Activated T-helper 17 cell treated with anti-CD3 and anti-CD28 coated beads, Interleukin-2, amount 50 U/mL, for 72 hours (primary cell): ENCODE measurements at regions not wholly inside any gene's neighbourhood (a gene's known extent, or its start where the extent isn't known, plus 50 kb on each side); places are given as distances from the start of the nearest gene placed in this dataset.
"Not testable (repeated sequence)": the region's sequence is repeated elsewhere in the genome, so short reads cannot be mapped to it uniquely, and the experiment has no call there.

Experiments
- ATAC-seq: fragments of 150-1000 bp; cut with Tn5 transposase; replicated peaks from 2 replicates; pipeline ENCODE4 v1.10.0; 2021; ENCODE audit warnings: mild to moderate bottlenecking, moderate library complexity
- H3K27ac Mint-ChIP-seq: one replicate; pipeline ENCODE4 v1.8.0; 2022; ENCODE audit warnings: mixed read lengths
- H3K27me3 Mint-ChIP-seq: one replicate; pipeline ENCODE4 v1.8.0; 2022; ENCODE audit warnings: mixed read lengths
- H3K36me3 Mint-ChIP-seq: one replicate; pipeline ENCODE4 v1.8.0; 2022; ENCODE audit warnings: low read depth, mild to moderate bottlenecking, mixed read lengths
- H3K4me1 Mint-ChIP-seq: one replicate; pipeline ENCODE4 v1.8.0; 2022; ENCODE audit warnings: mixed read lengths
- H3K4me3 Mint-ChIP-seq: one replicate; pipeline ENCODE4 v1.8.0; 2022; ENCODE audit warnings: mild to moderate bottlenecking, mixed read lengths
- H3K9me3 Mint-ChIP-seq: one replicate; pipeline ENCODE4 v1.8.0; 2022; ENCODE audit warnings: mixed read lengths

GRCh38 chr3:145248928-145249327 lies 912.1 kb downstream of the PLOD2 start:
- Mint-ChIP-seq H3K4me1 (no peaks in the 10 kb centered on the region), H3K27ac (no peak overlapping the region), H3K4me3 (no peak overlapping the region), H3K36me3 (no peaks in the 10 kb centered on the region), H3K27me3 (no peaks in the 10 kb centered on the region), H3K9me3 (peaks cover 18% of the 10 kb centered on the region)
- no peak for ATAC-seq

DNA sequence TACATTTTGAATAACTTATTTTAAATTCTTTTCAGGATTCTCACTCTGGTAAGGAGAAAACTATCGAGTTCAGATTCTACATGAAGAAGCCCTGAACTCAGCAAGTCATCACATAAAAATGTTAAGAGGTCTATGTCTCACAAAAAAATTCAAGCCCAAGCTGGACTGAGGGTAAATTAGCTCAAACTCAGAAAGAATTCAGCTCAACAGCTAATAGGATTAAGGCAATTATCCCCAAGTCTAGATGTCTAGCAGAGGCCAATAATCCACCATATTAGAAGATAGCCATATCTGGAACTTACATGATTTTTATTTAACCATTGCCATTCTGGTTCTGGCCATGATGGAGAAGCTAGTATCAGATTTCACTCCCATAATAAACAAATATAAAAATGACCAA lies 909.7 kb downstream of the PLOD2 start:
- Mint-ChIP-seq H3K36me3 (no peaks in the 10 kb centered on the region), H3K27ac (no peak overlapping the region), H3K4me3 (no peak overlapping the region), H3K4me1 (no peaks in the 10 kb centered on the region), H3K9me3 (peaks cover 18% of the 10 kb centered on the region), H3K27me3 (no peaks in the 10 kb centered on the region)
- ATAC-seq = no peak

- not testable (repeated sequence) for ATAC-seq, H3K4me1 Mint-ChIP-seq, H3K27me3 Mint-ChIP-seq, H3K36me3 Mint-ChIP-seq, H3K27ac Mint-ChIP-seq, H3K4me3 Mint-ChIP-seq, H3K9me3 Mint-ChIP-seq
Observed at GRCh38 chr3:145257967-145258366, 903.0 kb downstream of the PLOD2 start.

DNA sequence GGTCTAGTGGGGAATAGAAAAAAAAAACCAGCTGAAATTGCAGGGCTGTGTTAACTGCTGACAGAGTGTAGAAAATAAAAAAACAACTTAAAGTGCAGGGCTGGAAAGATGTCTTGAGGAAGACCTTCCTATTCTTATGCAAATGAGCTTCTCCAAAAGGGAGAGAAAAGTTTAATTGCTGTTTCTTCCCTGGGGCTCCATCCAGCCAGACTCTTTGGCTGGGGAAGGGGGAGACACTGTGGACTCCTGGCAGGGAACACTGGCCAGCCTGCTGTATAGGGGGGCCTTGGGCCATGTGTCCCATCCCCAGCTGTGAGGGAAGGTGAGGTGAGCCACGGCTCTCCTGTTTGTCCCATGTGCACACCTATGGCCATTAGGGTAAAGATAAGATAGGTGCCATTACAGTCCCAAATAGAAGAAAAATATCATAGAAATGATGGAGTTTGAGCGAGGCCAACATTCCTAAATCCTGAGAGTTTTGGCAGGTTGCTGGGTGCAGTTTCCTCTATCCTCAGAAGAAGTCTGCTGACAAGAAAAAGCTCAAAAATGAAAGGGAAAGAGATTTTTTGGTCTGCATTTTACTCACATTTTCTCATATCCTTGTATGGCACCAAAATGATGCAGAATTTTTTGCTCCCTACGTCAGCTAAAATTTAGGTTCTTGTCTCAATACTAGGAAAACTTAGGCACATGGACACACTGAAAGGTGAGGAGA lies 901.7 kb downstream of the PLOD2 start:
- H3K27ac Mint-ChIP-seq = no peak overlapping the region
- H3K4me1 Mint-ChIP-seq = no peaks in the 10 kb centered on the region
- no peaks in the 10 kb centered on the region for H3K9me3 Mint-ChIP-seq
- no peak overlapping the region for H3K4me3 Mint-ChIP-seq
- no peak for ATAC-seq
- H3K36me3 Mint-ChIP-seq = no peaks in the 10 kb centered on the region
- no peaks in the 10 kb centered on the region for H3K27me3 Mint-ChIP-seq

DNA sequence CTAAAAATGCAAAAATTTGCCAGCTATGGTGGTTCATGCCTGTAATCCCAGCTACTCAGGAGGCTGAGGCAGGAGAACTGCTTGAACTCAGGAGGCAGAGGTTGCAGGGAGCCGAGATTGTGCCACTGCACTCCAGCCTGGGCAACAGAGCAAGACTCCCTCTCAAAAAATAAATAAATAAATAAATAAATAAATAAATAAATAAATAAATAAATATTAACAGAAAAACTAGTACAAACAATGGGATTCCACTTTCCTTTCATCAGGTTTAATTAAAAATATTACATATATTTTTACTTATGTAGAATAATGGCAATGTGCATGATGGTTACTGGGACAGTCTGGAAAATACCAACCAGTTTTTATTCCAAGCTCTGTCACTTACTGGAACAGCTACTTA lies 897.5 kb downstream of the PLOD2 start:
- not testable (repeated sequence) for H3K9me3 Mint-ChIP-seq, H3K4me3 Mint-ChIP-seq, H3K27me3 Mint-ChIP-seq, H3K4me1 Mint-ChIP-seq, H3K27ac Mint-ChIP-seq, ATAC-seq, H3K36me3 Mint-ChIP-seq

DNA sequence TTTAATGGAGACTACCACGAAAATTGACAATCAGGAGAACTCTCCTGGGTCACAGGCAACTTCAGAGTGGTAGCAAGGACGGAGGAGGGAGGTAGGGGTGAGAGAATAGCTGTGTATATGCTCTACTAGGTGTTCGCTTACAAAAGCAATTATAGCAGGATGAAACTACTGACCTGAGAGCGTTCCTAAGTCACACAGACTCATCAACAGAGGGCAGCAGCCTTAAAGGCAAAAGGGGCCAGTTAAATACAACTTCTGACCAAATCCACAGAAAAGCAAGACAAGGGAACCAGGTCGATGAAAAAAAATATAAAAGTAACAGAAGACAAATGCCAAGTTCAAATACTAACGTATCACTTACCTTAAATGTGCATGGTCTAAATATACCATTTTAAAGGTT lies 894.6 kb downstream of the PLOD2 start:
- Mint-ChIP-seq H3K27me3 (no peaks in the 10 kb centered on the region), H3K4me1 (no peaks in the 10 kb centered on the region), H3K36me3 (no peaks in the 10 kb centered on the region), H3K4me3 (no peak overlapping the region), H3K27ac (no peak overlapping the region), H3K9me3 (peaks cover 4% of the 10 kb centered on the region)
- ATAC-seq = no peak

DNA sequence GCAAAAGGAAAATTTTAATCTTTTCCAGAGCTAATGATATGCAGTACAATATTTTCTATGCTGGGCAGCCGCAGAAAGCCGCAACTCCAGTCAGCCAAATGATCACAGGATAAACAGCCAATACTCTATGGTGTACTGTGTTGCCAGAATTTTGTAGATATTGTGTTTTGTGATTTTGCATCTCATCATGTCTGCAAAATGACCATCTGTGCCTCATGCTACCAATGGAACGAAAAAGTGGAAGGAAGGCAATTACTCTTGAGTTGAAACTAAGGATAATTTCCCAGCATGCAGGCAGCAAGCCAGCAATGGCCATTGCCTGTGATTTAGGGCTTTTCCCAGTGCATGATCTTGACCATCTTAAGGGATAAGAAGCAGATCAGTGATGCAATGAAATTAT lies 891.9 kb downstream of the PLOD2 start:
- H3K4me3 Mint-ChIP-seq = no peak overlapping the region
- no peaks in the 10 kb centered on the region for H3K36me3 Mint-ChIP-seq
- H3K27me3 Mint-ChIP-seq = no peaks in the 10 kb centered on the region
- no peak overlapping the region for H3K27ac Mint-ChIP-seq
- H3K9me3 Mint-ChIP-seq = peaks cover 9% of the 10 kb centered on the region
- H3K4me1 Mint-ChIP-seq = no peaks in the 10 kb centered on the region
- no peak for ATAC-seq

DNA sequence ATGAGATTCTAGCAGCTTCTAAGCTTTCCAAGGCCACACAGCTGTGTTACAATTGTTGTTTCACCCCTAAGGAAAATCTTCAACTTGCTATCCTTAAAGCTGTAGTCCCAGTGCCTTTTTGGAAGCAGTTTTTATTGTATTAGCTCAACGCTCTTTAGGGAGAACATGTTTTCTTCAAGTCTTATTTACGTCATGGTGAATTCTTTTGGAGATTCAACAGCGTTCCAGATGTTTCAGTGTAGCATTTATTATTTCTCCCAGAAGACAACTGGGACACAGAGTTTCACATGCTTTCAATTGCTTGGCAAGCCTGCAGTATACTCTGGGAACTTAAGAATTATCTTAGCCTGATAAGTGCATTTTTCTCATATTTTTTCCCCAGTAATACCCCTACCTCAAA lies 888.3 kb downstream of the PLOD2 start:
- no peak overlapping the region for H3K27ac Mint-ChIP-seq
- no peak overlapping the region for H3K4me3 Mint-ChIP-seq
- peaks cover 17% of the 10 kb centered on the region for H3K9me3 Mint-ChIP-seq
- H3K36me3 Mint-ChIP-seq = no peaks in the 10 kb centered on the region
- no peaks in the 10 kb centered on the region for H3K4me1 Mint-ChIP-seq
- no peak for ATAC-seq
- no peaks in the 10 kb centered on the region for H3K27me3 Mint-ChIP-seq

GRCh38 chr3:145282505-145282904 lies 878.5 kb downstream of the PLOD2 start:
- no peak overlapping the region for H3K4me3 Mint-ChIP-seq
- H3K27me3 Mint-ChIP-seq = no peaks in the 10 kb centered on the region
- H3K9me3 Mint-ChIP-seq = peaks cover 4% of the 10 kb centered on the region
- ATAC-seq = no peak
- no peaks in the 10 kb centered on the region for H3K36me3 Mint-ChIP-seq
- H3K4me1 Mint-ChIP-seq = no peaks in the 10 kb centered on the region
- no peak overlapping the region for H3K27ac Mint-ChIP-seq

DNA sequence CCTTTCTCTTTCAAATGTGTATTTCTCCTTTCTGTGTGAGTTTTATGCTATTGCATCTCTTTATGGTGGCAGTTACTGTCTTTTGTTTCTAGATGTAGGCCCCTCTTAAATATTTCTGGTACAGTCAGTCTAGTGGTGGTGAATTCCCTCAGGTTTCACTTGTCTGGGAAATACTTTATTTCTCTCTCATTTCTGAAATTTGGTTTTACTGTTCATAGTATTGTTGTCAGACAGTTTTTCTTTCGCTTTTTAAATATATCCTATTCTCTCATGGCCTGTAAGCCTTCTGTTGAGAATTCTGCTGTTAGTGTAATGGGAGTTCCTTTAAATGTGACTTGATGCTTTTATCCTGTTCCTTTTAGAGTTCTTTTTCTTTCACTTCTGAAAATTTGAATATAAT lies 874.0 kb downstream of the PLOD2 start:
- H3K36me3 Mint-ChIP-seq = no peaks in the 10 kb centered on the region
- H3K27me3 Mint-ChIP-seq = no peaks in the 10 kb centered on the region
- ATAC-seq = no peak

DNA sequence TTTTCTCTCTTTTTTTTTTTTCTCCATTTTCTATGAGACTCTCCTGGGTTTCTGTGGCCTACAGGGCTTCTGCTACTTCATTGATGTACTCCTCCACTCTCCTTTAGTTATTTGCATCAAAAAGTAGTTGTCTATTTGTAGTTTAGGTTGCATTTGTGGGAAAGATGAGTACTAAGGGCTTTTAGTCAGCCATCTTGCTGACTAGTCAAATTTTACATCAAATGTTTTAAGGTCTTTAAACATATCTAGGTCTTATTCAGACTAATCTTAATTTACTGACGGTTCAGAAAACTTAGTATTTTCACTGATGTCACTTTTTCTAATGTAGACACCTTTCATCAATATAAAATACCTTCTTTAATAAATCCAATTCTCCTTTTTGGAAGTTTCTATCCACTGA lies 871.0 kb downstream of the PLOD2 start:
- H3K4me3 Mint-ChIP-seq = no peak overlapping the region

More for the DNA sequence above, 874.0 kb downstream of the PLOD2 start:
- H3K4me3 Mint-ChIP-seq = no peak overlapping the region
- no peak overlapping the region for H3K27ac Mint-ChIP-seq
- peaks cover 11% of the 10 kb centered on the region for H3K9me3 Mint-ChIP-seq
- H3K4me1 Mint-ChIP-seq = no peaks in the 10 kb centered on the region

GRCh38 chr3:145294572-145294971 lies 866.4 kb downstream of the PLOD2 start:
- H3K4me3 Mint-ChIP-seq = no peak overlapping the region
- ATAC-seq = no peak
- no peak overlapping the region for H3K27ac Mint-ChIP-seq

More for the DNA sequence above, 871.0 kb downstream of the PLOD2 start:
- Mint-ChIP-seq H3K27me3 (no peaks in the 10 kb centered on the region), H3K36me3 (no peaks in the 10 kb centered on the region), H3K9me3 (peaks cover 11% of the 10 kb centered on the region), H3K27ac (no peak overlapping the region), H3K4me1 (no peaks in the 10 kb centered on the region)
- no peak for ATAC-seq

GRCh38 chr3:145307272-145307671 lies 853.7 kb downstream of the PLOD2 start:
- Mint-ChIP-seq H3K4me3 (no peak overlapping the region), H3K9me3 (peaks cover 14% of the 10 kb centered on the region), H3K27me3 (no peaks in the 10 kb centered on the region), H3K27ac (no peak overlapping the region), H3K36me3 (no peaks in the 10 kb centered on the region), H3K4me1 (no peaks in the 10 kb centered on the region)
- no peak for ATAC-seq

More at GRCh38 chr3:145294572-145294971, 866.4 kb downstream of the PLOD2 start:
- Mint-ChIP-seq H3K27me3 (no peaks in the 10 kb centered on the region), H3K4me1 (no peaks in the 10 kb centered on the region), H3K36me3 (no peaks in the 10 kb centered on the region), H3K9me3 (peaks cover 6% of the 10 kb centered on the region)

DNA sequence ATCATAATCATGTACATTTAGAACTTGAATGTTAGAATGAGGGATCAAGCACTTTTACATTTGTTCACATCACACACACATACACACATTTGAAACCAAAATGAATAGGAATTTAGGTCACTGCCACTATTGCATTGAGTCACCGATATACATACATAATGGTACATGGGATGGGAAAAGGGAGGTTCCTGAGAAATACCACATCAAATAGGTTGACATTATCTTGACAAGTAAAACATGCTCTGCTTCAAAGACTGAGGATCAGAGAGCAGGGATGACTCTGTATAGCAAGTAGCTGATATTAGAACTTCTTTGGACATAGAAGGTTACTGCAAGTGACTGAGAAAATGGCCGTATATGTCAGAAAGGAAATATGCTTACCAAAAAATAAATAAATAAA lies 847.2 kb downstream of the PLOD2 start:
- no peak overlapping the region for H3K27ac Mint-ChIP-seq
- no peak overlapping the region for H3K4me3 Mint-ChIP-seq
- no peaks in the 10 kb centered on the region for H3K36me3 Mint-ChIP-seq
- H3K4me1 Mint-ChIP-seq = no peaks in the 10 kb centered on the region
- no peaks in the 10 kb centered on the region for H3K27me3 Mint-ChIP-seq
- ATAC-seq = no peak
- peaks cover 21% of the 10 kb centered on the region for H3K9me3 Mint-ChIP-seq

DNA sequence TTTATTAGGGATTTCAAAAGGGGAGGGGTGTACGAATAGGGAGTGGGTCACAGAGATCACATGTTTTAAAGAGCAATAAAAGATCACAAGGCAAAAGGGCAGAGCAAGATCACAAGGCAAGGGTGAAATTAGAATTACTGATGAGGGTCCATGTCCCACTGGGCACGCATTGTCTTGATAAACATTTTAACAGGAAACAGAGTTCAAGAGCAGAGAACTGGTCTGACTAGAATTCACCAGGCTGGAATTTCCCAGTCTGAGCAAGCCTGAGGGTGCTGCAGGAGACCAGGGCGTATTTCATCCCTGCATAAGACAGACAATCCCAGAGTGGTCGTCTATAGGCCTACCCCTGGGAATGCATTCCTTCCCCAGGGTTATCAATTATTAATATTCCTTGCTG lies 844.7 kb downstream of the PLOD2 start:
- not testable (repeated sequence) for H3K4me3 Mint-ChIP-seq, H3K9me3 Mint-ChIP-seq, ATAC-seq, H3K4me1 Mint-ChIP-seq, H3K36me3 Mint-ChIP-seq, H3K27ac Mint-ChIP-seq, H3K27me3 Mint-ChIP-seq

GRCh38 chr3:145326666-145327065 lies 834.3 kb downstream of the PLOD2 start:
- no peaks in the 10 kb centered on the region for H3K4me1 Mint-ChIP-seq
- H3K4me3 Mint-ChIP-seq = no peak overlapping the region
- ATAC-seq = no peak
- no peaks in the 10 kb centered on the region for H3K36me3 Mint-ChIP-seq
- H3K9me3 Mint-ChIP-seq = no peaks in the 10 kb centered on the region
- no peaks in the 10 kb centered on the region for H3K27me3 Mint-ChIP-seq
- H3K27ac Mint-ChIP-seq = no peak overlapping the region
